ENCODE measurements at regions not wholly inside any gene's neighbourhood (a gene's known extent, or its start where the extent isn't known, plus 50 kb on each side); places are given as distances from the start of the nearest gene placed in this dataset.

GRCh38 chr13:91184244-91184926, 163.1 kb upstream of the MIR17HG start:
- H3K27me3 ChIP-seq, result peaks cover 29% of the 10 kb centered on the region
- 18 to 33% methylated on average over 4 to 6 of the region's 6 CpGs for WGBS, 2 donors (ENCODE audit: low coverage in 1 of 2)
- no peak overlapping the region for H3K27ac ChIP-seq
- no peaks in the 10 kb centered on the region for H3K9me3 ChIP-seq
- ATAC-seq, result no peak
- TF ChIP-seq EP300 (IDR thresholded peaks at IDR 0.05) (no peak), POLR2A (IDR thresholded peaks at IDR 0.05) (no peak), CTCF (IDR thresholded peaks at IDR 0.05) (no peak), POLR2AphosphoS5 (IDR thresholded peaks at IDR 0.05) (no peak)
- H3K4me3 ChIP-seq, result no peak overlapping the region
- H3K36me3 ChIP-seq, result no peaks in the 10 kb centered on the region
- peaks cover 0 to 5% (median 0%) of the 10 kb centered on the region in 3 donors for H3K4me1 ChIP-seq

- no peak overlapping the region for H3K27ac ChIP-seq
- WGBS, 2 donors (ENCODE audit: low coverage in 1 of 2), result 2 to 11% methylated on average over 2 of the region's 2 CpGs
- no peaks in the 10 kb centered on the region for H3K36me3 ChIP-seq
- H3K4me1 ChIP-seq, result peaks cover 0 to 5% (median 0%) of the 10 kb centered on the region in 3 donors
- no peak overlapping the region for H3K4me3 ChIP-seq
- no peak for ATAC-seq
- TF ChIP-seq EP300 (IDR thresholded peaks at IDR 0.05), result no peak
- peak in 2 of 4 experiments; percentile 22 to 44 for TF ChIP-seq CTCF (IDR thresholded peaks at IDR 0.05)
- peaks cover 20% of the 10 kb centered on the region for H3K27me3 ChIP-seq
- no peaks in the 10 kb centered on the region for H3K9me3 ChIP-seq
These were observed 162.1 kb upstream of the MIR17HG start for GRCh38 chr13:91185294-91185863.

- Histone ChIP-seq H3K9me3 (no peaks in the 10 kb centered on the region), H3K27ac (no peak overlapping the region), H3K4me3 (no peak overlapping the region), H3K36me3 (no peaks in the 10 kb centered on the region), H3K4me1 (peaks cover 0 to 5% (median 0%) of the 10 kb centered on the region in 3 donors), H3K27me3 (peaks cover 1% of the 10 kb centered on the region)
- TF ChIP-seq EP300 (IDR thresholded peaks at IDR 0.05) (no peak), POLR2AphosphoS5 (IDR thresholded peaks at IDR 0.05) (no peak), POLR2A (IDR thresholded peaks at IDR 0.05) (no peak), CTCF (IDR thresholded peaks at IDR 0.05) (no peak)
- ATAC-seq, result no peak
These were observed 160.0 kb upstream of the MIR17HG start for GRCh38 chr13:91187522-91187921.

GRCh38 chr13:91189506-91189905, 158.0 kb upstream of the MIR17HG start:
- ATAC-seq, result no peak
- Histone ChIP-seq H3K4me1 (no peaks in the 10 kb centered on the region), H3K4me3 (no peak overlapping the region), H3K9me3 (no peaks in the 10 kb centered on the region), H3K27ac (no peak overlapping the region), H3K27me3 (no peaks in the 10 kb centered on the region), H3K36me3 (no peaks in the 10 kb centered on the region)
- WGBS, 2 donors (ENCODE audit: low coverage in 1 of 2), result 82 to 91% methylated on average over 3 of the region's 3 CpGs
- TF ChIP-seq POLR2A (IDR thresholded peaks at IDR 0.05) (no peak), CTCF (IDR thresholded peaks at IDR 0.05) (no peak), POLR2AphosphoS5 (IDR thresholded peaks at IDR 0.05) (no peak), EP300 (IDR thresholded peaks at IDR 0.05) (no peak)

GRCh38 chr13:91193358-91193757, 154.1 kb upstream of the MIR17HG start:
- Histone ChIP-seq H3K9me3 (no peaks in the 10 kb centered on the region), H3K27me3 (peaks cover 7% of the 10 kb centered on the region), H3K27ac (no peak overlapping the region), H3K4me3 (no peak overlapping the region), H3K36me3 (no peaks in the 10 kb centered on the region), H3K4me1 (no peaks in the 10 kb centered on the region)
- TF ChIP-seq POLR2A (IDR thresholded peaks at IDR 0.05) (no peak), EP300 (IDR thresholded peaks at IDR 0.05) (no peak), POLR2AphosphoS5 (IDR thresholded peaks at IDR 0.05) (no peak), CTCF (IDR thresholded peaks at IDR 0.05) (no peak)
- no peak for ATAC-seq
- 82 to 96% methylated on average over 2 of the region's 2 CpGs for WGBS, 2 donors (ENCODE audit: low coverage in 1 of 2)

Measured in gastroesophageal sphincter (tissue), 4 donors.